GM12873 (cell line): ENCODE measurements at regions not wholly inside any gene's neighbourhood (a gene's known extent, or its start where the extent isn't known, plus 50 kb on each side); places are given as distances from the start of the nearest gene placed in this dataset.

Experiments used
- TF ChIP-seq, protein P1 (sequence below): IDR thresholded peaks from 2 replicates; pipeline ENCODE4 v1.5.1; 2012; ENCODE audit warnings: low read depth, mild to moderate bottlenecking, moderate library complexity, low read length, control low read depth; ENCODE audit not compliant: insufficient read depth; ENCODE audit errors: missing control alignments

- TF ChIP-seq, protein P1, sequence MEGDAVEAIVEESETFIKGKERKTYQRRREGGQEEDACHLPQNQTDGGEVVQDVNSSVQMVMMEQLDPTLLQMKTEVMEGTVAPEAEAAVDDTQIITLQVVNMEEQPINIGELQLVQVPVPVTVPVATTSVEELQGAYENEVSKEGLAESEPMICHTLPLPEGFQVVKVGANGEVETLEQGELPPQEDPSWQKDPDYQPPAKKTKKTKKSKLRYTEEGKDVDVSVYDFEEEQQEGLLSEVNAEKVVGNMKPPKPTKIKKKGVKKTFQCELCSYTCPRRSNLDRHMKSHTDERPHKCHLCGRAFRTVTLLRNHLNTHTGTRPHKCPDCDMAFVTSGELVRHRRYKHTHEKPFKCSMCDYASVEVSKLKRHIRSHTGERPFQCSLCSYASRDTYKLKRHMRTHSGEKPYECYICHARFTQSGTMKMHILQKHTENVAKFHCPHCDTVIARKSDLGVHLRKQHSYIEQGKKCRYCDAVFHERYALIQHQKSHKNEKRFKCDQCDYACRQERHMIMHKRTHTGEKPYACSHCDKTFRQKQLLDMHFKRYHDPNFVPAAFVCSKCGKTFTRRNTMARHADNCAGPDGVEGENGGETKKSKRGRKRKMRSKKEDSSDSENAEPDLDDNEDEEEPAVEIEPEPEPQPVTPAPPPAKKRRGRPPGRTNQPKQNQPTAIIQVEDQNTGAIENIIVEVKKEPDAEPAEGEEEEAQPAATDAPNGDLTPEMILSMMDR = no peak
These were observed 249.6 kb upstream of the TFPI start for GRCh38 chr2:187803816-187804215.

DNA sequence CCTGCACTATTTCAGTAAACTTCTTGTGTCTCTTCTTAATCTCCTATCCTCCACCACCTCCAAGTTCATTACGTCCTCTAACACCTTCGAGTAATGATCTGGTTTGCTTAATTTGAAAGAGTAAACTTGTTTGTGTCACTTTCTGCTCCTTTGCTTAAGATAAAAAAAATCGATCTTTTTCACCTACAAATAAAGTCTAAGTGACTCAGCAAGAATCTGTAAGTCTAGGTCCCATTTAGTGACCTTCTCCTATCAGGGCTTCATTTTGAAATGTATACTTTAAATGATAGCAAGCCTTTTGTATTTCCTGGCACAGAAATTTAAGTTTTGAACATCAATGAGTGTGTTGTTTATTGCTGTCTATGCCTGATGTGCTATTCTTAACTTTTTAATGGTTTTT, 260.9 kb upstream of the TFPI start:
- TF ChIP-seq, protein P1 = no peak

DNA sequence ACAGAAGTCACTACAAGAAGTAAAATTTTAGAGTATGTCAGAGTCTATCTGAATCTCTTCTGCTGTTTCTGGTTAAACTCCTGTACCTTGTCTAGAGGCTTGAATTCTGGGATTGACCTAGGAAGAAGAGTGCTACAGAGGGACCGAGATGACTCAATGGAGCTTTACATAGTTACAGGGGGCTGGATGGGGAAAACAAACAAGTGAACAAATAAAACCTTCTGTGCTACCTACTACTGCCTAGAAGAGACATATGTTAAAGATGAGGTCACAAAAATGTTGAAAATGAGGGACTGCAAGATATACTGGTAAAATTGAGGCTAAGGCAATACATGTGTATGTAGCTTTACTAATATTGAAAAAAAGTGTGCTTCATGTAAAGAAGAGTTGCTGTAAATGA, 265.4 kb upstream of the TFPI start:
- TF ChIP-seq, protein P1 = no peak

- TF ChIP-seq, protein P1 = no peak
These were observed 270.9 kb upstream of the TFPI start for GRCh38 chr2:187825108-187825507.

DNA sequence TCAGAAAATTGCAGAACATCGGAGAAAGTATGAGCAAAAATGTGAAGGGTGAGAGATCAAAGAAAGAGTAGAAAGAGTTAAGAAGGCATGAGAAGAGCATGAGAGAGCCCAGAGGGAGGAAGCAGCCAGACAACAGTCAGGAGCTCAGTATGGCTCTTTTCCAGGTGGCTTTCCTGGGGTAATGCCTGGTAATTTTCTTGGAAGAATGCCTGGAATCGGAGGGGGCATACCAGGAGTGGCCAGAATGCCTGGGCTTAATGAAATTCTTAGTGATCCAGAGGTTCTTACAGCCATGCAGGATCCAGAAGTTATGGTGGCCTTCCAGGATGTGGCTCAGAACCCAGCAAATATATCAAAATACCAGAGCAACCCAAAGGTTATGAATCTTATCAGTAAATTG, 271.8 kb upstream of the TFPI start:
- TF ChIP-seq, protein P1 = no peak

- TF ChIP-seq, protein P1 = no peak
These were observed 280.6 kb upstream of the TFPI start for GRCh38 chr2:187834787-187835186.

DNA sequence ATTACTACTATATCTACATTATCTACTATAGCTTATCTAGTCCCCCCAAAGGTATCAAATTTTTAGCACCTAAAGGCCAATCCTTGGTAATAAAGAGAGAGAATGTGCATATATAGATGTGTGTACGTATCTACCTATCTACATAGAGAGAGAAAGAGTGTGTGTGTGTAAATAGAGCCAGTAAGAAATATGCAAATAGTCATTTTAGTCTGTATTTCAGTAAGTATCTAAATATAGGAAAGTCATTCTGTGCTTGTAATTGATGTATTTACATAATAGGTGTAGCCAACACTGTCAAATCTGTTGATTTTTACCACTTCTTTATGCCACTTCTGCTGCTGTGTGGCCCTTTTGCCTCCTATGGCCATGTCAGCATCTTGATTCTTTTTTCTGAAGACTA, 284.5 kb upstream of the TFPI start:
- TF ChIP-seq, protein P1 = no peak
